GM13977 (cell line): ENCODE measurements at regions not wholly inside any gene's neighbourhood (a gene's known extent, or its start where the extent isn't known, plus 50 kb on each side); places are given as distances from the start of the nearest gene placed in this dataset.

Experiments
- DNase-seq: peaks from one replicate; pipeline ENCODE4 v3.0.0; 2012; ENCODE audit warnings: low spot score
- CTCF ChIP-seq: IDR thresholded peaks from 2 replicates; pipeline ENCODE4 v1.5.1; 2012; ENCODE audit warnings: mild to moderate bottlenecking, control low read depth; ENCODE audit not compliant: insufficient read depth; ENCODE audit errors: extremely low read depth, missing control alignments
- in situ Hi-C: fragments of 300-500 bp; cut with MboI; formaldehyde crosslinking; loops from one replicate; pipeline ENCODE4 v1.12.0; 2022; ENCODE audit warnings: low sequenced_read_pairs, low pct_unique_long_range_greater_than_20kb, mixed read lengths, inconsistent platforms; ENCODE audit not compliant: unreplicated experiment

GRCh38 chr6:163630991-163631390 is 216.5 kb downstream of the QKI start:
- in situ Hi-C loops = no loop called here
- no peak for DNase-seq
- no peak for TF ChIP-seq CTCF

- in situ Hi-C loops = no loop called here
- TF ChIP-seq CTCF = no peak
- DNase-seq = no peak
These were observed 216.1 kb downstream of the QKI start for GRCh38 chr6:163630572-163630971.

- in situ Hi-C loops = no loop called here
- DNase-seq = no peak
- TF ChIP-seq CTCF = no peak
These were observed 215.6 kb downstream of the QKI start for GRCh38 chr6:163630096-163630495.
